Lower lobe of right lung (tissue), 2 donors: ENCODE measurements at regions not wholly inside any gene's neighbourhood (a gene's known extent, or its start where the extent isn't known, plus 50 kb on each side); places are given as distances from the start of the nearest gene placed in this dataset.

Experiments
- ATAC-seq, 2 donors: fragments of 200-7000 bp; cut with Tn5 transposase; one replicate each; pipeline ENCODE4 v1.9.1; 2020 to 2022; ENCODE audit warnings: mild to moderate bottlenecking in 2 of 2, moderate library complexity in 2 of 2
- DNase-seq: peaks from one replicate; pipeline ENCODE4 v3.0.0-alpha.2; 2020
- H3K27ac ChIP-seq: fragments of 200-600 bp; one replicate; pipeline ENCODE4 v1.8.0; 2022
- H3K27me3 ChIP-seq: fragments of 200-600 bp; one replicate; pipeline ENCODE4 v1.8.0; 2022; ENCODE audit warnings: low read depth
- H3K36me3 ChIP-seq: fragments of 200-600 bp; one replicate; pipeline ENCODE4 v1.8.0; 2022; ENCODE audit warnings: mild to moderate bottlenecking
- H3K4me1 ChIP-seq: fragments of 200-600 bp; one replicate; pipeline ENCODE4 v1.8.0; 2022
- H3K4me3 ChIP-seq: fragments of 200-600 bp; one replicate; pipeline ENCODE4 v1.8.0; 2022; ENCODE audit warnings: mild to moderate bottlenecking
- H3K9me3 ChIP-seq: fragments of 200-600 bp; one replicate; pipeline ENCODE4 v1.8.0; 2022
- intact Hi-C: fragments of 100-400 bp; cut with DNase I; formaldehyde crosslinking; loops from one replicate; pipeline ENCODE4 v1.11.0; 2022
- TF ChIP-seq, protein P1 (sequence below): fragments of 200-600 bp; IDR thresholded peaks from one replicate; pipeline ENCODE4 v1.8.0; 2022; ENCODE audit warnings: antibody characterized with exemption, mild to moderate bottlenecking
- donor health status: DM: no; HTN: yes; CAD: no; lungs with severe emphysema.

GRCh38 chr1:227378871-227379554 lies 60.7 kb upstream of the CDC42BPA start:
- TF ChIP-seq, protein P1, sequence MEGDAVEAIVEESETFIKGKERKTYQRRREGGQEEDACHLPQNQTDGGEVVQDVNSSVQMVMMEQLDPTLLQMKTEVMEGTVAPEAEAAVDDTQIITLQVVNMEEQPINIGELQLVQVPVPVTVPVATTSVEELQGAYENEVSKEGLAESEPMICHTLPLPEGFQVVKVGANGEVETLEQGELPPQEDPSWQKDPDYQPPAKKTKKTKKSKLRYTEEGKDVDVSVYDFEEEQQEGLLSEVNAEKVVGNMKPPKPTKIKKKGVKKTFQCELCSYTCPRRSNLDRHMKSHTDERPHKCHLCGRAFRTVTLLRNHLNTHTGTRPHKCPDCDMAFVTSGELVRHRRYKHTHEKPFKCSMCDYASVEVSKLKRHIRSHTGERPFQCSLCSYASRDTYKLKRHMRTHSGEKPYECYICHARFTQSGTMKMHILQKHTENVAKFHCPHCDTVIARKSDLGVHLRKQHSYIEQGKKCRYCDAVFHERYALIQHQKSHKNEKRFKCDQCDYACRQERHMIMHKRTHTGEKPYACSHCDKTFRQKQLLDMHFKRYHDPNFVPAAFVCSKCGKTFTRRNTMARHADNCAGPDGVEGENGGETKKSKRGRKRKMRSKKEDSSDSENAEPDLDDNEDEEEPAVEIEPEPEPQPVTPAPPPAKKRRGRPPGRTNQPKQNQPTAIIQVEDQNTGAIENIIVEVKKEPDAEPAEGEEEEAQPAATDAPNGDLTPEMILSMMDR = no peak
- Histone ChIP-seq H3K27ac (no peak overlapping the region), H3K4me1 (no peaks in the 10 kb centered on the region), H3K36me3 (no peaks in the 10 kb centered on the region), H3K4me3 (no peak overlapping the region), H3K9me3 (no peaks in the 10 kb centered on the region), H3K27me3 (no peaks in the 10 kb centered on the region)
- intact Hi-C loops = no loop called here
- DNase-seq (no peak), ATAC-seq (no peak)

- no peaks in the 10 kb centered on the region for H3K4me1 ChIP-seq
- H3K4me3 ChIP-seq = no peak overlapping the region
- no peak for DNase-seq
- no peak overlapping the region for H3K27ac ChIP-seq
- no peaks in the 10 kb centered on the region for H3K27me3 ChIP-seq
- no peaks in the 10 kb centered on the region for H3K9me3 ChIP-seq
- TF ChIP-seq, protein P1 = no peak
- ATAC-seq = no peak
- H3K36me3 ChIP-seq = no peaks in the 10 kb centered on the region
- intact Hi-C loops = no loop called here
Measured at GRCh38 chr1:227378181-227378580, 59.9 kb upstream of the CDC42BPA start.

- no peaks in the 10 kb centered on the region for H3K4me1 ChIP-seq
- no peak overlapping the region for H3K27ac ChIP-seq
- TF ChIP-seq, protein P1 = no peak
- H3K36me3 ChIP-seq = no peaks in the 10 kb centered on the region
- no peaks in the 10 kb centered on the region for H3K9me3 ChIP-seq
- no peak overlapping the region for H3K4me3 ChIP-seq
- no peaks in the 10 kb centered on the region for H3K27me3 ChIP-seq
- ATAC-seq (no peak), DNase-seq (no peak)
- intact Hi-C loops = no loop called here
Measured at GRCh38 chr1:227374846-227375245, 56.6 kb upstream of the CDC42BPA start.

GRCh38 chr1:227372726-227373130 lies 54.4 kb upstream of the CDC42BPA start:
- H3K9me3 ChIP-seq = no peaks in the 10 kb centered on the region
- H3K27ac ChIP-seq = no peak overlapping the region
- no peak overlapping the region for H3K4me3 ChIP-seq
- TF ChIP-seq, protein P1 = no peak
- intact Hi-C loops = no loop called here
- no peaks in the 10 kb centered on the region for H3K27me3 ChIP-seq
- no peaks in the 10 kb centered on the region for H3K36me3 ChIP-seq
- DNase-seq (no peak), ATAC-seq (no peak)
- no peaks in the 10 kb centered on the region for H3K4me1 ChIP-seq

DNA sequence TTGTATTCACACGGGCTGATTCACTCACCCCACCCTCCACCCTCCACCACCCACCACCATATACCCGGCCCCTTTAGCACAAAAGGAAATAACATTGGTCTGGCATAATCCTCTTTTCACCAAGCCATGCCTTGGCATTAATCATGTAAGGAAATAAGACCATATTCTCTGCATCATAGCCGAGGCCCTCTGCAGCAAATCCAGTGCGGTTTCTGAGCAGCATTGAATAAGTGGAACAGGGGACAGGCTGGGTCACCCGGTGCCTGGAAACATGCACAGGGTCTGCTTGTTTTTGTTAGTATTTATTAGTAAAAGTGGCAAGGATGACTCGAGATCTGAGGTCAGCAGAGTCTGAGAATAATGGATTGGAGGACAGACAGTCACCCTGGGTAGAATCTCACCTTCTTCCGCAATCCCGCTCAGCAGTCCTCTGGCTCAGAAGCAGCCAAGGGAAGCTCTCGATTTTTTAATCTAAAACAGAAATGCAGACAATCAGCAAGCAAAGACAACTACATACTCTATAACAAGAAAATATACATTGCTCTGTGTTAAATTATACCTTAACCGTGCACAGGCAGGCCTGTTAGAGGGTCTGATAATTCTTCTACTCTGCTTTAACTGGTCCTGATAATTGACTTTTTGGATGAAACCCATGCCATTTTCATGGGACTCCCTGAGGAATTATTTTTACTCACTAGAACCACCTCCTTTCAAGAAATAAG lies 52.4 kb upstream of the CDC42BPA start:
- no peaks in the 10 kb centered on the region for H3K27me3 ChIP-seq
- no peak for ATAC-seq
- intact Hi-C loops = no loop called here
- no peak for DNase-seq
- no peak overlapping the region for H3K27ac ChIP-seq
- TF ChIP-seq, protein P1 = no peak
- no peaks in the 10 kb centered on the region for H3K4me1 ChIP-seq
- no peaks in the 10 kb centered on the region for H3K36me3 ChIP-seq
- H3K9me3 ChIP-seq = no peaks in the 10 kb centered on the region
- no peak overlapping the region for H3K4me3 ChIP-seq
